NCI-H187 (cell line): ENCODE measurements at regions not wholly inside any gene's neighbourhood (a gene's known extent, or its start where the extent isn't known, plus 50 kb on each side); places are given as distances from the start of the nearest gene placed in this dataset.
A peak's percentile ranks its signal among the peaks of the same experiment; 100 is the strongest.
"Not testable (repeated sequence)": the region's sequence is repeated elsewhere in the genome, so short reads cannot be mapped to it uniquely, and the experiment has no call there.

Experiments
- DNase-seq, 2 experiments: peaks; one replicate each; lab custom pipeline; 2025; lab: John Stamatoyannopoulos, UW

- DNase-seq = not testable (repeated sequence)
These were observed 260.2 kb downstream of the CEMIP2 start for GRCh38 chr9:71508141-71508540.

DNA sequence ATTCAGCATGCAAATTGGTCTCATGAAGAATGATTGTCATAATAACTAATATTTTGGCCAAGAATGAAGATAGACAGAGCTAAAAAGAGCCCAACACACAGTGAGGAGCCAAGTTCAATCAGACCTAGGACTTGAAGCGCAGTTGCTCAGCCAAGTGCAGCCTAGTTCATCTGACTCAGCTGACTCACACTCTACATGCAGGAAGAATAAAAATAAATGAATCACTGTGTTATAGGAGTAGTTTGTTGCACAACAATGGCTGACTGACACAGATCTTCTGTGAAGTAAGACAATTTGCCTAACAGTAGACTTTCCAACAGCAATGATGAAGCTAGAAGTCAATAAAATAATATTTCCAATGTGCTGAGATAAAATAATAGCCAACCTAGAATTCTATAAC lies 261.5 kb downstream of the CEMIP2 start:
- DNase-seq = no peak

GRCh38 chr9:71504636-71505035 lies 263.7 kb downstream of the CEMIP2 start:
- DNase-seq = no peak

- DNase-seq = no peak
These were observed 269.6 kb downstream of the CEMIP2 start for GRCh38 chr9:71498691-71499090.

DNA sequence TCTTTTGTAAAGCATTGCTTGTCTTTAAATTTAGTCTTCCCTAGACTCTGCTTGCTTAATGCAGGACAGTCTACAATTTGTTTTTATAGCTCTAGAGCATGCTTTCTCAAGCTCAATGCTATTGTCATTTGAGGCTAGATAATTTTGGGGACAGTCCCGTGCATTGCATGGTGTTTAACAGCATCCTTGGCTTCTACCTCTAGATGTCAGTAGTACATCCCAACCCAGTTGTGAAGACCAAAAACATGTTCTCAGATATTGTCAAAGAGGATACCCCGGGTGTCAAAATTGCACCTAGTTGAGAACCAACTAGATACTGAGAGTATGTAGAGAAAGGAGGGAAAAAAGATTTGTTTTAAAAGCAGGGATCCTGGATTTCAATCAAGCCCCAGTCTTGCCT lies 277.5 kb downstream of the CEMIP2 start:
- no peak for DNase-seq

- DNase-seq = no peak
These were observed 281.3 kb downstream of the CEMIP2 start for GRCh38 chr9:71487061-71487460.

GRCh38 chr9:71485326-71485725 lies 283.0 kb downstream of the CEMIP2 start:
- DNase-seq = no peak

GRCh38 chr9:71483436-71483835 lies 284.9 kb downstream of the CEMIP2 start:
- DNase-seq = no peak

GRCh38 chr9:71479621-71480020 lies 288.7 kb downstream of the CEMIP2 start:
- no peak for DNase-seq

GRCh38 chr9:71472400-71472799 lies 295.9 kb downstream of the CEMIP2 start:
- no peak for DNase-seq

- no peak for DNase-seq
These were observed 302.9 kb downstream of the CEMIP2 start for GRCh38 chr9:71465392-71465791.

GRCh38 chr9:71459082-71459481 lies 309.2 kb downstream of the CEMIP2 start:
- no peak for DNase-seq

- peak; percentile 1 to 47 for DNase-seq
These were observed 321.6 kb downstream of the CEMIP2 start for GRCh38 chr9:71446473-71447411.

DNA sequence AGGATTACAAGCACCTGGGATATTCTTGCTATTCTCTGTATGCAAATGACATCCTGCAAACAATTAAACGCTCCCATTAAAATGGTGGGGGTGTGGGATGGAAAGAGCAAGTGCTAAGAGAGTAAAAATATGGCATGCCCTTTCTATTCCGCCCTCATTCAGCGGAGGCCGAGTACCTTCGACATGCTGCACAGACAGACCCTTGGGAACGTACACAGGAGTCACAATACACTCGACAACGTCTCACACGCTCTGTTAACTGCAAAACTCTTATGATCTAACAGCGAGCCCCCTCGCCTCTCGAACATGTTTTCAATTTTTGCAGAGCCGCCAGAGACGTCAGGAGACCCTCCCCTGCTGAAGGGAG lies 322.2 kb downstream of the CEMIP2 start:
- DNase-seq = no peak

- DNase-seq = no peak
These were observed 321.5 kb upstream of the TRPM3 start for GRCh38 chr9:71442937-71443336.

GRCh38 chr9:71441266-71441665 lies 319.8 kb upstream of the TRPM3 start:
- no peak for DNase-seq

DNA sequence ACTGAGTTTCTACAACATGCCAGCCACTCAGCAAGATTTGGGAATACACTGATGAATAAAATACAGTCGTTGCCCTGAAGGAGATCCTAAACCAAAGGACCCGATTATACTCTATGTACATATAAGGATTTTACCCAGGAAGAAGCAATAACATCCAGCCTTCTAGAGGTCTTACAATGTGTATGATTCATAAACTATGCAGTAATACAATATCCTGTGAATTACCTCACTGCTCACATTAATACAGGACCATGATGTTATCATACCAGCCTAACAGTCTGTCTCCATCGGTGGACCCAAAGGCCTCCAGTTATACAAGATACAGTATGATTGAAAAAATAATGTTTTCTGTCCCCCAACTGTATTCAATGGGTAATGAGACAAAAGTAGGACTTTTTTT lies 310.5 kb upstream of the TRPM3 start:
- no peak for DNase-seq

- not testable (repeated sequence) for DNase-seq
These were observed 285.9 kb upstream of the TRPM3 start for GRCh38 chr9:71407341-71407740.

GRCh38 chr9:71403106-71403505 lies 281.7 kb upstream of the TRPM3 start:
- DNase-seq = no peak

GRCh38 chr9:71393005-71393404 lies 271.6 kb upstream of the TRPM3 start:
- DNase-seq = no peak

GRCh38 chr9:71384343-71384742 lies 262.9 kb upstream of the TRPM3 start:
- no peak for DNase-seq

- no peak for DNase-seq
These were observed 262.0 kb upstream of the TRPM3 start for GRCh38 chr9:71383308-71383940.

GRCh38 chr9:71368157-71368556 lies 246.7 kb upstream of the TRPM3 start:
- no peak for DNase-seq
